ENCODE measurements at regions not wholly inside any gene's neighbourhood (a gene's known extent, or its start where the extent isn't known, plus 50 kb on each side); places are given as distances from the start of the nearest gene placed in this dataset.

DNA sequence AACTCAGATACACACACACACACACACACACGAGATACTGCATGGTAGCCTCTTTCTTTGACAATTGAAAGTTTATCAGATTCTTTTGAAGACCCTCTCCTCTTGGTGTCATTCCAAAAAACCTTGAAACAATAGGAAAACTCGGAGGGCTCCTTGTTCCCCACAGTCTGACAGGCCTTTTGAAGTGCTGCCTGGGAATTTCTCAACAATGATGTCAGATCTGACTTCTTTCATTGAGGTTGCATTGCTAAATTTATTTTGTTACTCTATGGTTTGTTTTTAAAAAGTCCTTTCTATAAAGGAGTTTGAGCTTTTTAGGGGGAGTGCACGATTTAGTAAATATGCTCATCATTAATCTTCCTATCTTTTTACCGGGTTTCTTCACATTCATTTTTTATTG, 583.9 kb downstream of the SEMA5A start:
- no peak for TF ChIP-seq POLR2A (IDR thresholded peaks at IDR 0.05; ENCODE audit: low read length)
- TF ChIP-seq GATA1 (IDR thresholded peaks at IDR 0.05; ENCODE audit: low read depth, low read length): no peak
